DOHH2 (cell line): ENCODE measurements at regions not wholly inside any gene's neighbourhood (a gene's known extent, or its start where the extent isn't known, plus 50 kb on each side); places are given as distances from the start of the nearest gene placed in this dataset.

Source experiments
- H3F3A ChIP-seq: fragments of 200-600 bp; sonication (generic), shearing (Covaris generic); 2 replicates; pipeline ENCODE4 v1.6.0; 2016; ENCODE audit warnings: antibody characterized with exemption, mild to moderate bottlenecking; ENCODE audit not compliant: control insufficient read depth, insufficient read depth
- H3K27ac ChIP-seq: fragments of 200-600 bp; sonication (generic); 2 replicates; pipeline ENCODE4 v1.5.1; 2014; ENCODE audit warnings: low read depth, mild to moderate bottlenecking, low read length, moderate library complexity
- H3K27me3 ChIP-seq: fragments of 200-600 bp; sonication (generic); 2 replicates; pipeline ENCODE4 v1.6.1; 2014; ENCODE audit warnings: mild to moderate bottlenecking, low read length, mixed read lengths; ENCODE audit not compliant: control insufficient read depth
- H3K36me3 ChIP-seq: fragments of 200-600 bp; sonication (generic); 2 replicates; pipeline ENCODE4 v1.6.1; 2014; ENCODE audit warnings: mild to moderate bottlenecking, low read length, moderate library complexity, mixed read lengths; ENCODE audit not compliant: control insufficient read depth
- H3K4me1 ChIP-seq: fragments of 200-600 bp; sonication (generic); 2 replicates; pipeline ENCODE4 v1.6.1; 2014; ENCODE audit warnings: mild to moderate bottlenecking, low read length, mixed read lengths; ENCODE audit not compliant: control insufficient read depth
- H3K4me2 ChIP-seq: fragments of 200-600 bp; sonication (generic); 2 replicates; pipeline ENCODE4 v1.6.0; 2014; ENCODE audit warnings: mild to moderate bottlenecking, low read length, moderate library complexity
- H3K4me3 ChIP-seq: fragments of 200-600 bp; sonication (generic); 2 replicates; pipeline ENCODE4 v1.5.1; 2014; ENCODE audit warnings: mild to moderate bottlenecking, low read length, mixed read lengths
- H3K79me2 ChIP-seq: fragments of 200-600 bp; sonication (generic); 2 replicates; pipeline ENCODE4 v1.6.1; 2014; ENCODE audit warnings: mild to moderate bottlenecking, low read length, mixed read lengths; ENCODE audit not compliant: control insufficient read depth
- H3K9me2 ChIP-seq: fragments of 200-600 bp; sonication (generic); replicated peaks from 2 replicates; pipeline ENCODE4 v1.6.1; 2014; ENCODE audit warnings: mild to moderate bottlenecking, low read length, mixed read lengths; ENCODE audit not compliant: control insufficient read depth
- H3K9me3 ChIP-seq: fragments of 200-600 bp; sonication (generic); 2 replicates; pipeline ENCODE4 v1.6.1; 2014; ENCODE audit warnings: antibody characterized with exemption, low read length, mixed read lengths; ENCODE audit not compliant: control insufficient read depth, insufficient read depth
- H4K20me1 ChIP-seq: fragments of 200-600 bp; sonication (generic); 2 replicates; pipeline ENCODE4 v1.6.0; 2014; ENCODE audit warnings: low read depth, mild to moderate bottlenecking, antibody characterized with exemption, low read length, moderate library complexity; ENCODE audit not compliant: control insufficient read depth, insufficient read depth
- CTCF ChIP-seq: fragments of 200-600 bp; sonication (generic); IDR thresholded peaks from one replicate; pipeline ENCODE4 v1.5.1; 2014; ENCODE audit warnings: antibody characterized with exemption, mild to moderate bottlenecking, low read depth, low read length; ENCODE audit not compliant: poor library complexity, severe bottlenecking
- EZH2phosphoT487 ChIP-seq: fragments of 200-600 bp; sonication (generic); IDR thresholded peaks from 2 replicates; pipeline ENCODE4 v1.6.1; 2017; ENCODE audit warnings: borderline replicate concordance, mild to moderate bottlenecking, antibody characterized with exemption, low read length, moderate library complexity, mixed read lengths

GRCh38 chr14:61111209-61111665 lies 130.2 kb downstream of the SLC38A6 start:
- H3K4me2 ChIP-seq: no peak overlapping the region
- no peak for TF ChIP-seq CTCF
- no peak overlapping the region for H3K4me3 ChIP-seq
- no peaks in the 10 kb centered on the region for H3K79me2 ChIP-seq
- no peak overlapping the region for H3K27ac ChIP-seq
- no peaks in the 10 kb centered on the region for H3K27me3 ChIP-seq
- H3F3A ChIP-seq: no peaks in the 10 kb centered on the region
- H3K9me2 ChIP-seq: no peaks in the 10 kb centered on the region
- peaks cover 5% of the 10 kb centered on the region; the same call in 1 of the 2 replicates for H3K4me1 ChIP-seq
- H3K36me3 ChIP-seq: no peaks in the 10 kb centered on the region
- peaks cover 17% of the 10 kb centered on the region; the same call in 1 of the 2 replicates for H3K9me3 ChIP-seq
- H4K20me1 ChIP-seq: no peaks in the 10 kb centered on the region

GRCh38 chr14:61110316-61111082 lies 129.5 kb downstream of the SLC38A6 start:
- no peaks in the 10 kb centered on the region for H4K20me1 ChIP-seq
- no peaks in the 10 kb centered on the region for H3K36me3 ChIP-seq
- H3K9me2 ChIP-seq: no peaks in the 10 kb centered on the region
- H3K4me1 ChIP-seq: peaks cover 5% of the 10 kb centered on the region; the same call in 1 of the 2 replicates
- no peak overlapping the region for H3K27ac ChIP-seq
- H3K9me3 ChIP-seq: peaks cover 16% of the 10 kb centered on the region; the same call in 1 of the 2 replicates
- TF ChIP-seq CTCF (no peak), EZH2phosphoT487 (no peak)
- no peaks in the 10 kb centered on the region for H3K27me3 ChIP-seq
- no peak overlapping the region for H3K4me2 ChIP-seq
- H3K4me3 ChIP-seq: no peak overlapping the region
- H3K79me2 ChIP-seq: no peaks in the 10 kb centered on the region
- no peaks in the 10 kb centered on the region for H3F3A ChIP-seq

GRCh38 chr14:61109288-61109687 lies 128.2 kb downstream of the SLC38A6 start:
- Histone ChIP-seq H3K9me3 (peaks cover 6% of the 10 kb centered on the region; the same call in 1 of the 2 replicates), H3K79me2 (no peaks in the 10 kb centered on the region), H3K27me3 (no peaks in the 10 kb centered on the region), H3K4me1 (peaks cover 5% of the 10 kb centered on the region; the same call in 1 of the 2 replicates), H3K27ac (no peak overlapping the region), H3K9me2 (no peaks in the 10 kb centered on the region), H3K4me2 (no peak overlapping the region), H3K36me3 (no peaks in the 10 kb centered on the region), H3K4me3 (no peak overlapping the region), H4K20me1 (no peaks in the 10 kb centered on the region), H3F3A (no peaks in the 10 kb centered on the region)
- TF ChIP-seq CTCF (no peak), EZH2phosphoT487 (no peak)
